GM12878 (cell line): ENCODE measurements at regions not wholly inside any gene's neighbourhood (a gene's known extent, or its start where the extent isn't known, plus 50 kb on each side); places are given as distances from the start of the nearest gene placed in this dataset.
"Not testable (repeated sequence)": the region's sequence is repeated elsewhere in the genome, so short reads cannot be mapped to it uniquely, and the experiment has no call there.

Experiments
- ATAC-seq: fragments of 200-7000 bp; cut with Tn5 transposase; 3 replicates; pipeline ENCODE4 v1.9.1; 2020; ENCODE audit warnings: mild to moderate bottlenecking, moderate library complexity
- BruUV-seq: library from RNA; stranded (reverse); fragments of 400-500 nt; replicated peaks from 2 replicates; lab custom pipeline; 2021; lab: Mats Ljungman, UMichigan
- CTCF ChIA-PET: fragments of 300-600 bp; sonication (Branson Sonifier 250); formaldehyde crosslinking; extraction: SDS; loops from one replicate; lab custom pipeline; 2021; ENCODE audit warnings: inconsistent platforms; lab: Yijun Ruan, JAX
- POLR2A ChIA-PET: fragments of 350-600 bp; formaldehyde crosslinking; extraction: SDS; loops from one replicate; lab custom pipeline; 2021; ENCODE audit warnings: inconsistent platforms; lab: Charles Lee
- RAD21 ChIA-PET: fragments of 300-600 bp; sonication (Branson Sonifier 250); formaldehyde crosslinking; loops from one replicate; lab custom pipeline; 2023; ENCODE audit warnings: antibody characterized with exemption; ENCODE audit not compliant: unreplicated experiment; lab: Charles Lee
- SMC1A ChIA-PET: fragments of 300-600 bp; sonication (Branson Sonifier 250); formaldehyde crosslinking; loops from one replicate; lab custom pipeline; 2023; ENCODE audit not compliant: unreplicated experiment, uncharacterized antibody; lab: Charles Lee
- DNase-seq: peaks from one replicate; pipeline ENCODE4 v3.0.0-alpha.2; 2011; ENCODE audit warnings: low read depth, low spot score
- FAIRE-seq: peaks from 3 replicates; lab custom pipeline; 2011; peaks lifted over from hg19 to GRCh38; lab: Jason Lieb, UNC
- H2AFZ ChIP-seq: 2 replicates; pipeline ENCODE4 v1.6.0; 2011; ENCODE audit warnings: low read depth, low read length, control low read depth; ENCODE audit not compliant: control insufficient read depth
- H3K27ac ChIP-seq: 2 replicates; pipeline ENCODE4 v1.5.1; 2011; ENCODE audit warnings: control low read depth; ENCODE audit not compliant: control insufficient read depth, insufficient read depth
- H3K27me3 ChIP-seq, 2 experiments: replicated peaks in 1 of 2; 2 replicates each; pipeline versions ENCODE4 v1.6.0 to v1.6.1; 2011; ENCODE audit warnings: low read length in 1 of 2; ENCODE audit not compliant: control insufficient read depth in 2 of 2, insufficient read depth in 2 of 2
- H3K36me3 ChIP-seq, 2 experiments: 2 replicates each; pipeline ENCODE4 v1.5.1; 2011; ENCODE audit warnings: low read length in 1 of 2; ENCODE audit not compliant: control insufficient read depth in 2 of 2, insufficient read depth in 2 of 2
- H3K4me1 ChIP-seq: 2 replicates; pipeline ENCODE4 v1.6.1; 2011; ENCODE audit warnings: mild to moderate bottlenecking, low read length, moderate library complexity, mixed read lengths; ENCODE audit not compliant: control insufficient read depth, insufficient read depth
- H3K4me2 ChIP-seq: 2 replicates; pipeline ENCODE4 v1.6.0; 2011; ENCODE audit warnings: control low read depth; ENCODE audit not compliant: control insufficient read depth, insufficient read depth
- H3K4me3 ChIP-seq: fragments of 200-600 bp; sonication (generic); 2 replicates; pipeline ENCODE4 v1.5.1; 2016
- H3K79me2 ChIP-seq: 2 replicates; pipeline ENCODE4 v1.6.0; 2011; ENCODE audit warnings: low read length; ENCODE audit not compliant: control insufficient read depth, insufficient read depth
- H3K9ac ChIP-seq: 2 replicates; pipeline ENCODE4 v1.8.0; 2011; ENCODE audit warnings: low read length, control low read depth, mixed read lengths; ENCODE audit not compliant: control insufficient read depth, insufficient read depth
- H3K9me3 ChIP-seq: replicated peaks from 3 replicates; pipeline ENCODE4 v1.5.1; 2011; ENCODE audit warnings: mild to moderate bottlenecking, low read length; ENCODE audit not compliant: control insufficient read depth, insufficient read depth
- H4K20me1 ChIP-seq: 2 replicates; pipeline ENCODE4 v1.6.0; 2011; ENCODE audit not compliant: control insufficient read depth, insufficient read depth
- JUNB ChIP-seq: IDR thresholded peaks from 2 replicates; pipeline ENCODE4 v1.6.1; 2016; ENCODE audit warnings: antibody characterized with exemption, mild to moderate bottlenecking
- WGBS: methylation state at CpG from one replicate; pipeline ENCODE4 v1.1.6; 2016; ENCODE audit warnings: low lambda C conversion rate; ENCODE audit not compliant: insufficient replicate concordance, insufficient coverage; ENCODE audit errors: missing lambda C conversion rate; 5-methylcytosine and 5-hydroxymethylcytosine counted together
- in situ Hi-C: fragments of 300-500 bp; cut with MboI; formaldehyde crosslinking; loops from 9 replicates; pipeline ENCODE4 v1.14.3; 2018; ENCODE audit warnings: mixed read lengths
- intact Hi-C: fragments of 100-400 bp; cut with micrococcal nuclease; formaldehyde crosslinking; loops from one replicate; pipeline ENCODE4 v1.14.2; 2022; ENCODE audit not compliant: unreplicated experiment

DNA sequence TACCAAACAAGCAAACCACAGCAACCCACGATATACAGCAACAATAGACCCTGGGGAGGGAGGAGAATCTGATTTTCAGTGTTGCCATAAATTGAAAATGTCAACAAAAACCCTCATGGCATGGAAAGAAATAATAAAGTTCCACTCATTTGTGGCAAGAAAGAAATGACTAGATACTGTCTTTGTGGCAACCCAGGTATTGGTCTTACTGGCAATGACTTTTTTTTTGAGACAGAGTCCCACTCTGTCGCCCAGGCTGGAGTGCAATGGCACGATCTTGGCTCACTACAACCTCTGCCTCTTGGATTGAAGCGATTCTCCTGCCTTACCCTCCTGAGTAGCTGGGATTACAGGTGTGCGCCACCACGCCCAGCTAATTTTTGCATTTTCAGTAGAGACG, 204.0 kb downstream of the NPIPA7 start:
- H3K27ac ChIP-seq, POLR2A ChIA-PET, H3K36me3 ChIP-seq, H3K4me2 ChIP-seq, DNase-seq, CTCF ChIA-PET, H3K9ac ChIP-seq, RAD21 ChIA-PET, H3K27me3 ChIP-seq, H4K20me1 ChIP-seq, H3K9me3 ChIP-seq, H3K4me3 ChIP-seq, SMC1A ChIA-PET, H3K4me1 ChIP-seq, H3K79me2 ChIP-seq, BruUV-seq, FAIRE-seq, intact Hi-C loops, H2AFZ ChIP-seq: not testable (repeated sequence)
- in situ Hi-C loops = loop anchor here (25.0 kb wide), 1 partner anchor 229 kb away; no protein-coding TSS in a partner anchor
- TF ChIP-seq JUNB = peak; percentile 29
- ATAC-seq = peak; percentile 71
- 16% methylated on average over 7 of the region's 7 CpGs for WGBS

DNA sequence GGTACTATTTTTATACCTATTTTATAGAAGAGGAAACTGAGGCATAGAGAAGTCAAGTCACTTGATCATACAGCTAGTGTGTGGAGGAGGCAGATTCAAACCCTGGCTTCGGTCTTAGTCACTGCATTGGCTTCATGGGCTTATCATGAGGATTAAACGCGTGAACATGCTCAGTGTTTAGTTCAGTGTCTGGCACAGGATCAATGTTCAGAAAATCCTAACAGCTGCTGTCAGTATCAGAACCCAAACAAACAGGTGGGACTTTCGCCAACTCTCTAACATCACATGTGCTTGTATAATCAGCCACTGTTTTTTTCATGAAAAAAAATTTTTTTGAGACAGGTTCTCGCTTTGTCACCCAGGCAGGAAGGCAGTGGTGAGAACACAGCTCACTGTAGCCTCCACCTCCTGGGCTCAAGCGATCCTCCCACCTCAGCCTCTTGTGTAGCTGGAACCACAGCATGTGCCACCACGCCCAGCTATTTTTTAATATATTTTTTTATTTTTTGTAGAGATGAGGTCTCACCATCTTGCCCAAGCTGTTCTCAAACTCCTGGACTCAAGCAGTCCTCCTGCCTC, 207.2 kb downstream of the NPIPA7 start:
- H3K9me3 ChIP-seq, H3K27ac ChIP-seq, intact Hi-C loops, RAD21 ChIA-PET, H3K4me3 ChIP-seq, H3K4me2 ChIP-seq, H3K4me1 ChIP-seq, H3K79me2 ChIP-seq, H3K36me3 ChIP-seq, POLR2A ChIA-PET, BruUV-seq, H2AFZ ChIP-seq, DNase-seq, H4K20me1 ChIP-seq, H3K27me3 ChIP-seq, H3K9ac ChIP-seq, CTCF ChIA-PET: not testable (repeated sequence)
- ATAC-seq (peak; percentile 22), FAIRE-seq (peak; percentile 54)
- in situ Hi-C loops = loop anchor here (25.0 kb wide), 1 partner anchor 226 kb away; no protein-coding TSS in a partner anchor
- 57% methylated on average over 6 of the region's 7 CpGs for WGBS
- SMC1A ChIA-PET = interaction anchor here (0.6 to 0.7 kb wide), 2 partner anchors 817 to 1345 kb away, joined by 3 read pairs; no protein-coding TSS in a partner anchor

DNA sequence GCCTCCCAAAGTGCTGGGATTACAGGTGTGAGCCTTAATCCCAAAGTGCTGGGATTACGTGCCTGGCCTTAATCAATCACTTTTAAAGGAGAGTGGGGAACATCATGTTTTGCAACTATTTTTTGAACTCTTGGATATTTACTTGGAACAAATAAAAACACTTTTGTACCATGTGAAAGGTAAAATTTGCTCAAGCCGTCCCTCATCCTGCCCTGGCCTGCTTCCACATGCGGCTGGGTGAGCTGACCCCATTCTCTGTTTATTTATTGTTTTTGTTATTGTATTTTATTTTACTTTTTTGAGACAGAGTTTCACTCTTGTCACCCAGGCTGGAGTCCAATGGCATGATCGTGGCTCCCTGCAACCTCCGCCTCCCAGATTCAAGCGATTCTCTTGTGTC, 208.0 kb downstream of the NPIPA7 start:
- 36% methylated on average over 4 of the region's 6 CpGs for WGBS
- CTCF ChIA-PET = not testable (repeated sequence)

DNA sequence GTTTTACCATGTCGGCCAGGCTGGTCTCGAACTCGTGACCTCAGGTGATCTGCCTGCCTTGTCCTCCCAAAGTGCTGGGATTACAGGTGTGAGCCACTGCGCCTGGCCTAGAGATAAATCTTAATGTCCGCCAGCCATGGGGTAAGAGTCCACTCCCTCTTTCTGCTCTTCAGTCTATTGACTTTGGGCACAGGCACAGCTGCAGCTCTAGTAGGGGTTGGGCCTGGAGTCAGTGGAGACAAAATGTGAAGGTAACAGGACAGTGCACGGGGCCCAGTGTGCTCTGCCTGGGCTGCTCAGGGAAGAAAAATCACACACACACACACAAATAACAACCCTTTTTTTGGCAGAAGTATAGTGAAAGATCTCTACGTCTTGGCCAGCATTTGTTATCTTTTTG, 209.5 kb downstream of the NPIPA7 start:
- in situ Hi-C loops = loop anchor here (25.0 kb wide), 1 partner anchor 224 kb away; no protein-coding TSS in a partner anchor
- H3K79me2 ChIP-seq, SMC1A ChIA-PET, H4K20me1 ChIP-seq, DNase-seq, POLR2A ChIA-PET, H3K9ac ChIP-seq, H2AFZ ChIP-seq, RAD21 ChIA-PET, H3K27me3 ChIP-seq, BruUV-seq, H3K4me1 ChIP-seq, FAIRE-seq, ATAC-seq, H3K27ac ChIP-seq, H3K36me3 ChIP-seq, H3K9me3 ChIP-seq, intact Hi-C loops, CTCF ChIA-PET, H3K4me3 ChIP-seq, H3K4me2 ChIP-seq: not testable (repeated sequence)
- 85% methylated on average over 7 of the region's 7 CpGs for WGBS

More for the DNA sequence above, 208.0 kb downstream of the NPIPA7 start:
- H2AFZ ChIP-seq, H3K27me3 ChIP-seq, intact Hi-C loops, H4K20me1 ChIP-seq, POLR2A ChIA-PET, DNase-seq, FAIRE-seq, H3K36me3 ChIP-seq, H3K9ac ChIP-seq, BruUV-seq, H3K27ac ChIP-seq, H3K79me2 ChIP-seq, H3K4me3 ChIP-seq, SMC1A ChIA-PET, H3K4me2 ChIP-seq, ATAC-seq, RAD21 ChIA-PET, H3K4me1 ChIP-seq, H3K9me3 ChIP-seq: not testable (repeated sequence)
- in situ Hi-C loops = loop anchor here (25.0 kb wide), 1 partner anchor 225 kb away; no protein-coding TSS in a partner anchor
